H9 (cell line): ENCODE measurements at regions not wholly inside any gene's neighbourhood (a gene's known extent, or its start where the extent isn't known, plus 50 kb on each side); places are given as distances from the start of the nearest gene placed in this dataset.

Experiments used
- DNase-seq: peaks from one replicate; pipeline ENCODE4 v3.0.0-alpha.2; 2017
- H2AFZ ChIP-seq: one replicate; pipeline ENCODE4 v1.6.1; 2013; ENCODE audit warnings: mild to moderate bottlenecking, low read length, control low read depth, moderate library complexity
- H2AK5ac ChIP-seq: 2 replicates; pipeline ENCODE4 v1.6.1; 2013; ENCODE audit warnings: low read length, control low read depth, mixed read lengths; ENCODE audit not compliant: insufficient read length
- H2BK120ac ChIP-seq: one replicate; pipeline ENCODE4 v1.6.1; 2013; ENCODE audit warnings: low read depth, mild to moderate bottlenecking, low read length, control low read depth, inconsistent platforms; ENCODE audit not compliant: poor library complexity, severe bottlenecking
- H2BK12ac ChIP-seq: 2 replicates; pipeline ENCODE4 v1.6.1; 2013; ENCODE audit warnings: low read length, control low read depth, mixed read lengths, low read depth; ENCODE audit not compliant: insufficient read length
- H2BK15ac ChIP-seq: 2 replicates; pipeline ENCODE4 v1.6.1; 2013; ENCODE audit warnings: low read depth, low read length, control low read depth
- H2BK20ac ChIP-seq: one replicate; pipeline ENCODE4 v1.6.1; 2013; ENCODE audit warnings: low read depth, mild to moderate bottlenecking, low read length, control low read depth, inconsistent platforms; ENCODE audit not compliant: poor library complexity, severe bottlenecking
- H2BK5ac ChIP-seq: 2 replicates; pipeline ENCODE4 v1.6.1; 2013; ENCODE audit warnings: low read length, control low read depth, mixed read lengths; ENCODE audit not compliant: insufficient read length
- H3K14ac ChIP-seq: 2 replicates; pipeline ENCODE4 v1.6.1; 2013; ENCODE audit warnings: low read length, control low read depth; ENCODE audit not compliant: insufficient read depth
- H3K18ac ChIP-seq: 2 replicates; pipeline ENCODE4 v1.6.1; 2013; ENCODE audit warnings: low read depth, mild to moderate bottlenecking, mixed read lengths, low read length, control low read depth; ENCODE audit not compliant: insufficient read length
- H3K23ac ChIP-seq: 2 replicates; pipeline ENCODE4 v1.6.1; 2013; ENCODE audit warnings: low read length, control low read depth, mixed read lengths, low read depth; ENCODE audit not compliant: insufficient read length
- H3K23me2 ChIP-seq: 2 replicates; pipeline ENCODE4 v1.6.1; 2013; ENCODE audit warnings: low read depth, mild to moderate bottlenecking, mixed read lengths, low read length, control low read depth; ENCODE audit not compliant: insufficient read length, poor library complexity, severe bottlenecking
- H3K27ac ChIP-seq: 2 replicates; pipeline ENCODE4 v1.5.1; 2013; ENCODE audit warnings: low read length, control low read depth, mixed read lengths, low read depth; ENCODE audit not compliant: insufficient read length
- H3K27me3 ChIP-seq: 2 replicates; pipeline ENCODE4 v1.6.1; 2013; ENCODE audit warnings: low read length, control low read depth, inconsistent platforms; ENCODE audit not compliant: insufficient read depth
- H3K4ac ChIP-seq: 2 replicates; pipeline ENCODE4 v1.6.1; 2013; ENCODE audit warnings: low read depth, mild to moderate bottlenecking, control low read depth, inconsistent platforms, low read length, moderate library complexity
- H3K4me1 ChIP-seq: 2 replicates; pipeline ENCODE4 v1.6.1; 2013; ENCODE audit warnings: low read length, control low read depth, inconsistent platforms; ENCODE audit not compliant: insufficient read depth
- H3K4me2 ChIP-seq: 2 replicates; pipeline ENCODE4 v1.6.1; 2013; ENCODE audit warnings: low read length, control low read depth, mixed read lengths; ENCODE audit not compliant: insufficient read length, insufficient read depth
- H3K56ac ChIP-seq: 2 replicates; pipeline ENCODE4 v1.6.1; 2013; ENCODE audit warnings: low read depth, mild to moderate bottlenecking, mixed read lengths, low read length, control low read depth; ENCODE audit not compliant: insufficient read length
- H3K79me1 ChIP-seq: 2 replicates; pipeline ENCODE4 v1.6.1; 2013; ENCODE audit warnings: low read depth, mild to moderate bottlenecking, moderate library complexity, low read length, control low read depth, inconsistent platforms; ENCODE audit not compliant: insufficient read depth, poor library complexity, severe bottlenecking
- H3K79me2 ChIP-seq: 2 replicates; pipeline ENCODE4 v1.6.1; 2013; ENCODE audit warnings: low read length, control low read depth, inconsistent platforms; ENCODE audit not compliant: insufficient read depth
- H3K9ac ChIP-seq: 2 replicates; pipeline ENCODE4 v1.6.1; 2013; ENCODE audit warnings: low read length, control low read depth, mixed read lengths; ENCODE audit not compliant: insufficient read length; ENCODE audit errors: extremely low read depth
- H3K9me3 ChIP-seq: one replicate; pipeline ENCODE4 v1.6.1; 2013; ENCODE audit warnings: low read depth, low read length, inconsistent platforms; ENCODE audit not compliant: control insufficient read depth
- H3T11ph ChIP-seq: one replicate; pipeline ENCODE4 v1.6.1; 2013; ENCODE audit warnings: mild to moderate bottlenecking, low read length, control low read depth, inconsistent platforms
- H4K20me1 ChIP-seq: one replicate; pipeline ENCODE4 v1.6.1; 2013; ENCODE audit not compliant: control insufficient read depth, insufficient read length, insufficient read depth
- H4K5ac ChIP-seq: 2 replicates; pipeline ENCODE4 v1.6.1; 2013; ENCODE audit warnings: low read depth, mild to moderate bottlenecking, mixed read lengths, low read length, control low read depth; ENCODE audit not compliant: insufficient read length
- H4K8ac ChIP-seq: replicated peaks from 2 replicates; pipeline ENCODE4 v1.6.1; 2013; ENCODE audit warnings: low read length, control low read depth, mixed read lengths, low read depth; ENCODE audit not compliant: insufficient read length
- H4K91ac ChIP-seq: 2 replicates; pipeline ENCODE4 v1.6.1; 2013; ENCODE audit warnings: low read depth, mild to moderate bottlenecking, moderate library complexity, mixed read lengths, low read length, control low read depth; ENCODE audit not compliant: insufficient read length
- H3K27ac Mint-ChIP-seq, 3 experiments: 2 replicates in 2 of 3; 3 replicates in 1 of 3; pipeline ENCODE4 v1.8.0; 2020 to 2021; ENCODE audit warnings: mixed read lengths in 3 of 3, mild to moderate bottlenecking in 1 of 3, moderate library complexity in 1 of 3
- H3K27me3 Mint-ChIP-seq: 2 replicates; pipeline ENCODE4 v1.8.0; 2021; ENCODE audit warnings: low read depth, mild to moderate bottlenecking, moderate library complexity, mixed read lengths
- H3K36me3 Mint-ChIP-seq, 3 experiments: 2 replicates in 2 of 3; 3 replicates in 1 of 3; pipeline ENCODE4 v1.8.0; 2020 to 2021; ENCODE audit warnings: low read depth in 3 of 3, mixed read lengths in 3 of 3; ENCODE audit not compliant: insufficient read depth in 1 of 3
- H3K4me1 Mint-ChIP-seq, 2 experiments: 2 replicates each; pipeline ENCODE4 v1.8.0; 2020; ENCODE audit warnings: mixed read lengths in 2 of 2
- H3K4me3 Mint-ChIP-seq, 2 experiments: 2 replicates in 1 of 2; 3 replicates in 1 of 2; pipeline ENCODE4 v1.8.0; 2020 to 2021; ENCODE audit warnings: mild to moderate bottlenecking in 2 of 2, mixed read lengths in 2 of 2, moderate library complexity in 1 of 2
- H3K9me3 Mint-ChIP-seq, 2 experiments: 2 replicates in 1 of 2; 3 replicates in 1 of 2; pipeline ENCODE4 v1.8.0; 2020; ENCODE audit warnings: mild to moderate bottlenecking in 2 of 2, mixed read lengths in 2 of 2, moderate library complexity in 1 of 2
- WGBS: extraction: QIAGEN DNeasy Blood & Tissue Kit; methylation state at CpG from one replicate; pipeline ENCODE4 v1.1.7; 2013; ENCODE audit warnings: missing lambda C conversion rate, low lambda C conversion rate, mixed read lengths; ENCODE audit not compliant: insufficient read length; ENCODE audit errors: extremely low coverage; 5-methylcytosine and 5-hydroxymethylcytosine counted together
- TF ChIP-seq, protein P1 (sequence below): fragments of 200-600 bp; sonication (generic); conservative IDR thresholded peaks from 3 replicates; pipeline ENCODE4 v1.8.0; 2021; ENCODE audit warnings: antibody characterized with exemption, mild to moderate bottlenecking

DNA sequence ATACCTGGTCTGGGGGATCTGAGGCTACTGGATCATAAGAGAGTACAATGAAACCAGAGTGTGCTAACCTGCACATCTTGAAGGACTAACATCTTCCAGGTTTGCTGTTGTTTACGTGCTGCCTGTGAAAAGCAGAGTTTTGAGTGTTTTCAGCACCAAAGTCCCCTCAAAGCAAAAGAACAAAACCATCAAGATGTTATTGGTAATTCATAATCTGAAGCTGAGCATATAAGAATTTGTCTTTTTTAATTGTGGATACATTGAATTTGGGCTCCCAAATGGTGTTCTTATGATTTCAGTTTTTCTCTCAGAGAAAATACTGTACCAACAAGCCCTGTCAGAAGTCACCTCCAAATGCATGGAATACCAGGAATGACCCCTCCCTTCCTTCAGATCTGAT lies 110.2 kb downstream of the BTG1 start:
- Histone ChIP-seq H4K91ac (no peak overlapping the region), H2AFZ (no peak overlapping the region), H3K9me3 (no peaks in the 10 kb centered on the region), H3K9ac (no peak overlapping the region), H3K4me2 (no peak overlapping the region), H2BK15ac (no peak overlapping the region), H3T11ph (no peak overlapping the region), H3K14ac (no peak overlapping the region), H2BK12ac (no peak overlapping the region), H4K5ac (no peak overlapping the region), H2BK20ac (no peak overlapping the region), H3K27me3 (no peaks in the 10 kb centered on the region), H3K23me2 (no peaks in the 10 kb centered on the region), H3K79me1 (no peaks in the 10 kb centered on the region), H3K56ac (no peak overlapping the region), H3K4ac (no peak overlapping the region), H4K20me1 (no peaks in the 10 kb centered on the region), H3K27ac (no peak overlapping the region), H2BK5ac (no peak overlapping the region), H3K4me1 (peaks cover 6% of the 10 kb centered on the region; the same call in 1 of the 2 replicates), H3K79me2 (no peaks in the 10 kb centered on the region), H2BK120ac (no peak overlapping the region), H3K18ac (no peak overlapping the region), H3K23ac (no peak overlapping the region), H2AK5ac (no peak overlapping the region), H4K8ac (no peak overlapping the region)
- TF ChIP-seq, protein P1, sequence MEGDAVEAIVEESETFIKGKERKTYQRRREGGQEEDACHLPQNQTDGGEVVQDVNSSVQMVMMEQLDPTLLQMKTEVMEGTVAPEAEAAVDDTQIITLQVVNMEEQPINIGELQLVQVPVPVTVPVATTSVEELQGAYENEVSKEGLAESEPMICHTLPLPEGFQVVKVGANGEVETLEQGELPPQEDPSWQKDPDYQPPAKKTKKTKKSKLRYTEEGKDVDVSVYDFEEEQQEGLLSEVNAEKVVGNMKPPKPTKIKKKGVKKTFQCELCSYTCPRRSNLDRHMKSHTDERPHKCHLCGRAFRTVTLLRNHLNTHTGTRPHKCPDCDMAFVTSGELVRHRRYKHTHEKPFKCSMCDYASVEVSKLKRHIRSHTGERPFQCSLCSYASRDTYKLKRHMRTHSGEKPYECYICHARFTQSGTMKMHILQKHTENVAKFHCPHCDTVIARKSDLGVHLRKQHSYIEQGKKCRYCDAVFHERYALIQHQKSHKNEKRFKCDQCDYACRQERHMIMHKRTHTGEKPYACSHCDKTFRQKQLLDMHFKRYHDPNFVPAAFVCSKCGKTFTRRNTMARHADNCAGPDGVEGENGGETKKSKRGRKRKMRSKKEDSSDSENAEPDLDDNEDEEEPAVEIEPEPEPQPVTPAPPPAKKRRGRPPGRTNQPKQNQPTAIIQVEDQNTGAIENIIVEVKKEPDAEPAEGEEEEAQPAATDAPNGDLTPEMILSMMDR = no peak
- DNase-seq = no peak
- Mint-ChIP-seq H3K9me3 (no peaks in the 10 kb centered on the region), H3K27ac (no peak overlapping the region), H3K27me3 (no peaks in the 10 kb centered on the region), H3K4me3 (no peak overlapping the region), H3K36me3 (no peaks in the 10 kb centered on the region), H3K4me1 (peaks cover 32 to 37% of the 10 kb centered on the region in 2 experiments)
- no CpG with 5 or more reads among the region's 1 CpG for WGBS
